Upper lobe of right lung (tissue), 1 donor: ENCODE measurements at regions not wholly inside any gene's neighbourhood (a gene's known extent, or its start where the extent isn't known, plus 50 kb on each side); places are given as distances from the start of the nearest gene placed in this dataset.
A peak's percentile ranks its signal among the peaks of the same experiment; 100 is the strongest.

ENCODE experiments used
- ATAC-seq: fragments of 200-7000 bp; cut with Tn5 transposase; one replicate; pipeline ENCODE4 v1.9.1; 2020; ENCODE audit warnings: mild to moderate bottlenecking, moderate library complexity
- DNase-seq: peaks from one replicate; pipeline ENCODE4 v3.0.0-alpha.2; 2020
- H3K27ac ChIP-seq: fragments of 200-600 bp; one replicate; pipeline ENCODE4 v1.8.0; 2022
- H3K27me3 ChIP-seq: fragments of 200-600 bp; one replicate; pipeline ENCODE4 v1.8.0; 2022; ENCODE audit warnings: mild to moderate bottlenecking
- H3K36me3 ChIP-seq: fragments of 200-600 bp; one replicate; pipeline ENCODE4 v1.8.0; 2022
- H3K4me1 ChIP-seq: fragments of 200-600 bp; one replicate; pipeline ENCODE4 v1.8.0; 2022
- H3K4me3 ChIP-seq: fragments of 200-600 bp; one replicate; pipeline ENCODE4 v1.8.0; 2022; ENCODE audit warnings: mild to moderate bottlenecking
- H3K9me3 ChIP-seq: fragments of 200-600 bp; one replicate; pipeline ENCODE4 v1.8.0; 2022
- CTCF ChIP-seq: fragments of 200-600 bp; IDR thresholded peaks from one replicate; pipeline ENCODE4 v1.8.0; 2022; ENCODE audit warnings: antibody characterized with exemption
- intact Hi-C: fragments of 100-400 bp; cut with DNase I; formaldehyde crosslinking; loops from one replicate; pipeline ENCODE4 v1.11.0; 2022
- donor health status: DM: no; HTN: yes; CAD: no; lungs with severe emphysema.

- Histone ChIP-seq H3K36me3 (no peaks in the 10 kb centered on the region), H3K27ac (no peak overlapping the region), H3K9me3 (no peaks in the 10 kb centered on the region), H3K4me3 (no peak overlapping the region), H3K4me1 (peaks cover 19% of the 10 kb centered on the region), H3K27me3 (no peaks in the 10 kb centered on the region)
- ATAC-seq: no peak
- intact Hi-C loops: no loop called here
- no peak for TF ChIP-seq CTCF
- peak; percentile 26 for DNase-seq
These were observed 101.4 kb upstream of the TLE3 start for GRCh38 chr15:70199124-70199482.

GRCh38 chr15:70198441-70199123 is 100.9 kb upstream of the TLE3 start:
- Histone ChIP-seq H3K4me3 (no peak overlapping the region), H3K9me3 (no peaks in the 10 kb centered on the region), H3K36me3 (no peaks in the 10 kb centered on the region), H3K4me1 (peaks cover 19% of the 10 kb centered on the region), H3K27ac (no peak overlapping the region), H3K27me3 (no peaks in the 10 kb centered on the region)
- DNase-seq: peak; percentile 9
- no peak for TF ChIP-seq CTCF
- no peak for ATAC-seq
- intact Hi-C loops: no loop called here

- intact Hi-C loops: no loop called here
- ATAC-seq (no peak), DNase-seq (no peak)
- no peak overlapping the region for H3K27ac ChIP-seq
- no peaks in the 10 kb centered on the region for H3K27me3 ChIP-seq
- no peak overlapping the region for H3K4me3 ChIP-seq
- peaks cover 19% of the 10 kb centered on the region for H3K4me1 ChIP-seq
- TF ChIP-seq CTCF: no peak
- H3K9me3 ChIP-seq: no peaks in the 10 kb centered on the region
- no peaks in the 10 kb centered on the region for H3K36me3 ChIP-seq
These were observed 100.2 kb upstream of the TLE3 start for GRCh38 chr15:70197945-70198361.

GRCh38 chr15:70197318-70197944 is 99.7 kb upstream of the TLE3 start:
- ATAC-seq (no peak), DNase-seq (no peak)
- Histone ChIP-seq H3K9me3 (no peaks in the 10 kb centered on the region), H3K27me3 (no peaks in the 10 kb centered on the region), H3K27ac (no peak overlapping the region), H3K4me1 (peaks cover 19% of the 10 kb centered on the region), H3K4me3 (no peak overlapping the region), H3K36me3 (no peaks in the 10 kb centered on the region)
- no peak for TF ChIP-seq CTCF
- intact Hi-C loops: no loop called here

GRCh38 chr15:70196372-70197316 is 98.9 kb upstream of the TLE3 start:
- TF ChIP-seq CTCF: no peak
- no peaks in the 10 kb centered on the region for H3K36me3 ChIP-seq
- H3K4me3 ChIP-seq: no peak overlapping the region
- H3K27ac ChIP-seq: peak overlapping the region; percentile 45
- no peaks in the 10 kb centered on the region for H3K9me3 ChIP-seq
- peak; percentile 48 for ATAC-seq
- DNase-seq: peak; percentile 71
- intact Hi-C loops: no loop called here
- peaks cover 19% of the 10 kb centered on the region for H3K4me1 ChIP-seq
- H3K27me3 ChIP-seq: no peaks in the 10 kb centered on the region
